Raji (cell line): ENCODE measurements at regions not wholly inside any gene's neighbourhood (a gene's known extent, or its start where the extent isn't known, plus 50 kb on each side); places are given as distances from the start of the nearest gene placed in this dataset.

Experiments
- POLR2A ChIP-seq: IDR thresholded peaks from 2 replicates; pipeline ENCODE4 v1.6.1; 2011; ENCODE audit warnings: low read depth, low read length, control low read depth; ENCODE audit not compliant: insufficient read depth

DNA sequence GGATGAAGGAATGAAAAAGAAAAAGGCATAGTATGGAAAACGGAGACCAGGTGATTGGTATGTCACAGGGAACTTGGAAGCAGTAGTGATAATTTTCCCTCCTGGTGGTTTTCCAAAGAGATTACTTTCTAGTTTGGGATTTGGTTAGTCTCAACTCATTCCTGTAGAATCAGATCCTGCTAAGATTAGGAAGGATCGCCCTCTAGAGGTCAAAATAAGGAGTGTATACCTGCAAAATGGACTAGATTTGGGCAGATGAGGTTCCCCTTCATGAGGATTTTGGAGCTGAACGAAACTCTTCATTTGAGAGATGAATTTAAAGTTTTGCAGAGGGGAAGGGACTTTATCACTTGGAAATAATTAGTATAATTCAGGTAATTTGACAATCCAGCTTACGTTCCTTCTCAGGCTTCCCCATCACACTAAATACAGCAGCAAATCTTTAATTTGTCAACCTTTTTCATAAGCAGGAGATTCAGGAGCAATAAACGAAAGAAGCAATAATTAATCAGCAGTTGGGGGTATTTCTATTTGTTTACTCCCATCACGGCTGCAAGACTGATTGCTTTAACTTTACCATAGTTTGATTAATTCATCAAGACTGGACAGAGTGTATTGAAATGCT, 65.2 kb downstream of the CCDC195 start:
- no peak for TF ChIP-seq POLR2A

DNA sequence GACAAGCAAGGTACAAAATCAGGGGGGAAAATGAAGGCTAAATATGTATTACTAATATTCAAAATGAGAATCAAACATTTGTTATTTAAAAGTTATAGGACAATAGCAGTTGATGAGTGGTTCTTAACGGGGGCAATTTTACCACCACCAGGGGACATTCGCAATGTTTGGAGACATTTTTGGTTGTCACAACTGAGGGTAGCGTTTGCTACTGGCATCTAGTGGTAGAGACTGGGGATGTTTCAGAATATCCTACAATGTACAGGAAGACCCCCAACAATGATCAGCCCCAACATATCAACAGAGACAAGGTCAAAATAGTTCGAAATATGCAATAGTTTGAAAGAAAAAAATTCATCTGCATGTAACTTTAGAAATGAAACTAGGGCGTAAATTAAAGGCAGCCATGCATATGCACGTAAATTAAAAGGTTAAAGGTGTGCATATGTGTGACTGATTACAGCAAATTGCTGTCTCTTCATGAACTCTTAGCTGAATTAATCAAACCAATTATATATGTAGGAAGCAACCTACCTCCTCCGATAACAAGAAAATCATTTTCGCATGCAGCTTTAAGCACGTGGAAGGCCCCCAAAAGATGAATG, 61.2 kb upstream of the CUL3 start:
- TF ChIP-seq POLR2A: no peak

DNA sequence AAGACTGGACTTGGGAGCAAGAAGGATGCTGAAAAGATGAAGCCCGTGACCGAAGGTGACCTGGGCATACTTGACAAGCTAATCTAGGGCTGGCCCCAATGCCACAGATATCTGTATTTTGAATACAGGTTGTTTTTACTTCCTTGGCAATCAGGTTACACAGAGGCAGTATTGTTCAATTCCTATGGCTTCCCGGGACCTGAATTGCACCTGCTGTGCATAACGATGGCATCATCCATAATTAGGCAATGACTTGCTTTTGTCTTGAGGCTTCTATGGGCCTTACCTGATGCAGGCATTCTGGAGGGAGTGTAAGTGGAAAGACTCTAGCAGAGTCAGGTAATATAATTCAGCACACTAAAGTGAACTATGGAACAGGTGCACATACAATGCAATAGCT, 60.6 kb upstream of the CUL3 start:
- no peak for TF ChIP-seq POLR2A

DNA sequence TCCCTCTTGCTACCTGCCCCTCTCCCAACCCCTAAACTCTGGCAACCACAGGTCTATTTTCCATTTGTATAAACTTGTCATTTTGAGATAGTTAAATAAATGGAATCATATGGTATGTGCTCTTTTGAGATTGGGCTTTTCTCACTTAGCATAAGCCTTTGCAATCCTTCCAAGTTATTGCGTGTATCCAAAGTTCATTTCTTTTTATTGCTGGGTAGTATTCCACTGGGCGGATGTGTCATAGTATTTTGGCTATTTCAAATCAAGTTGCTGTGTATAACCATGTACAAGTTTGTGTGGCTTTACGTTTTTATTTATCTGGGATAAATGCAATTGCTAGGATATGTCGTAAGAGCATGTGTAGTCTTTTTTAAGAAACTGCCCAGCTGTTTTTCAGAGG, 55.5 kb upstream of the CUL3 start:
- no peak for TF ChIP-seq POLR2A

DNA sequence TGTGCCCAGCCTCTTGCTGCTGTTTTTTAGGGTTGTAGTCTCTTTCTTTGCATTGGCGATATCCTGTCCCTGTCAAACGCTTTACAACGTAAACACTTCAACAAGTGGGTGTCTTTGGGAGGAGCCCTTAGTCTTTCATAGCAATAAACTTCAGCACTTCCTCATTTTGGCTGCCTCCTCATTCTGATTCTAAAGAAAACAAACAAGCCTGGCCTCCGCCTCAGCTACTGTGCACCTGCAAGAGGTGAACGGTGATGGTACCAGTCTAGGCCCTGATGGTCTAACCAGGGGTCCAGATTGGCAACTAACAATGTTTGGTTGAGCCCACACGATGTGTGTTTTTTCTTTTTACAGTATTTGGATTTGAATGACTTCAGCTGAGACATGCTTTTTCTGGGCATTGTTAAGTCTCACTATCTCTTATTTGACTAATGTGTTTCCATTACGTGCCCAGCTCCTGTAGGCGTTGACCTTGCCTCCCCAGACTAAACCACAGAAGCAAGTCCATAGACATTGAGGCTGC, 53.2 kb upstream of the CUL3 start:
- TF ChIP-seq POLR2A: peak; percentile 38
